ENCODE measurements at regions not wholly inside any gene's neighbourhood (a gene's known extent, or its start where the extent isn't known, plus 50 kb on each side); places are given as distances from the start of the nearest gene placed in this dataset.

- DNase-seq: no peak
- Histone ChIP-seq H3K36me3 (ENCODE audit: control insufficient read depth in 4 of 4, insufficient read depth in 4 of 4, low read length in 4 of 4) (no peaks in the 10 kb centered on the region), H3K4me1 (ENCODE audit: control insufficient read depth in 5 of 5, insufficient read depth in 5 of 5, low read length in 5 of 5) (peaks cover 0 to 6% (median 0%) of the 10 kb centered on the region in 5 donors), H3K4me3 (no peak overlapping the region), H3K27me3 (ENCODE audit: control insufficient read depth in 3 of 3, insufficient read depth in 3 of 3, low read length in 2 of 3) (no peaks in the 10 kb centered on the region), H3K9ac (ENCODE audit: insufficient read depth in 1 of 2, low read length in 2 of 2) (no peak overlapping the region), H3K27ac (ENCODE audit: low read depth in 1 of 2, low read length in 1 of 2) (no peak overlapping the region), H3K9me3 (ENCODE audit: control insufficient read depth in 4 of 4, insufficient read depth in 3 of 4, low read length in 3 of 4) (no peaks in the 10 kb centered on the region)
- no peak for ATAC-seq (ENCODE audit: insufficient read depth, low FRiP score)
- 88% methylated on average over 8 of the region's 8 CpGs for WGBS, 2 donors
- TF ChIP-seq CTCF (IDR thresholded peaks at IDR 0.05; ENCODE audit: control extremely low read depth, extremely low read depth): no peak
Observed at GRCh38 chr10:124181656-124182055, 88.3 kb upstream of the CHST15 start.

GRCh38 chr10:124180947-124181549 is 87.7 kb upstream of the CHST15 start:
- no peak overlapping the region for H3K4me3 ChIP-seq
- TF ChIP-seq CTCF (IDR thresholded peaks at IDR 0.05; ENCODE audit: control extremely low read depth, extremely low read depth): no peak
- WGBS, 2 donors: 95 to 97% methylated on average over 10 of the region's 10 CpGs
- peaks cover 0 to 6% (median 0%) of the 10 kb centered on the region in 5 donors for H3K4me1 ChIP-seq (ENCODE audit: control insufficient read depth in 5 of 5, insufficient read depth in 5 of 5, low read length in 5 of 5)
- ATAC-seq (ENCODE audit: insufficient read depth, low FRiP score) (no peak), DNase-seq (no peak)
- no peaks in the 10 kb centered on the region for H3K27me3 ChIP-seq (ENCODE audit: control insufficient read depth in 3 of 3, insufficient read depth in 3 of 3, low read length in 2 of 3)
- no peaks in the 10 kb centered on the region for H3K9me3 ChIP-seq (ENCODE audit: control insufficient read depth in 4 of 4, insufficient read depth in 3 of 4, low read length in 3 of 4)
- no peak overlapping the region for H3K27ac ChIP-seq (ENCODE audit: low read depth in 1 of 2, low read length in 1 of 2)
- no peak overlapping the region for H3K9ac ChIP-seq (ENCODE audit: insufficient read depth in 1 of 2, low read length in 2 of 2)
- no peaks in the 10 kb centered on the region for H3K36me3 ChIP-seq (ENCODE audit: control insufficient read depth in 4 of 4, insufficient read depth in 4 of 4, low read length in 4 of 4)

DNA sequence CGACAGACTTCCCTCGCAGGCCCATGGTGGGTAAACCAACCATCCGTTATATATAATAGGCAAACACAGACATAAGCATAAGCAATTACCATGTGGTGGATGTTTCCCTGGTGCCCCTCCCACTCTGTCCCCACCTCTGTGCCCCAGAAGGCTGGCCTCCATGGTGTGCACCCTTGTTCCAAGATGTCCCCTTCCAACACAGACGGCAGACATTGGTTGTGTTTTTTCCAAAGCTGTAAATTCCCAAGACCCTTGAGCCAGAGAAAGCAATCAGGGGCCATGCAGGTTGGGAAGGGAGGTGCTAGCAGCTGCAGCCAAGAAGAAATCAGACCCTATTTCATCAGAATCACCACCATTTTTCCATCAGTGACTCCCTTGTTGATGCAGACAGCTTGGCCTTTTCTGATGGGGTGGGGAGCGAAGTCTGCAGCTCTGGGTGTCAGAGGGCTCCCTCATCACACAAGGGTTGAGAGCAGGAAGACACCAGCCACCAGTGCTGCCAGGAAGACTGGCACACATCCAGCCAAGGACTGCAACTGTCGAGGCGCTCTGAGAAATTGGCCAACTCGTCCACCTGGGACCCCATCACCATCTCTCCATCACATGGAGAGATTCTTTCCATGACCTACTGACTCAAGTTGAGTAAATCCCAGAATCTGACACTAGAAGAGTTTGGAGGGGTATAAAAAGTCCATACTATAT is 86.8 kb upstream of the CHST15 start:
- no peak overlapping the region for H3K9ac ChIP-seq (ENCODE audit: insufficient read depth in 1 of 2, low read length in 2 of 2)
- no peaks in the 10 kb centered on the region for H3K27me3 ChIP-seq (ENCODE audit: control insufficient read depth in 3 of 3, insufficient read depth in 3 of 3, low read length in 2 of 3)
- WGBS, 2 donors: 75 to 84% methylated on average over 8 of the region's 8 CpGs
- DNase-seq (no peak), ATAC-seq (ENCODE audit: insufficient read depth, low FRiP score) (no peak)
- no peak overlapping the region for H3K27ac ChIP-seq (ENCODE audit: low read depth in 1 of 2, low read length in 1 of 2)
- H3K4me1 ChIP-seq (ENCODE audit: control insufficient read depth in 5 of 5, insufficient read depth in 5 of 5, low read length in 5 of 5): no peaks in the 10 kb centered on the region
- no peak overlapping the region for H3K4me3 ChIP-seq
- no peaks in the 10 kb centered on the region for H3K9me3 ChIP-seq (ENCODE audit: control insufficient read depth in 4 of 4, insufficient read depth in 3 of 4, low read length in 3 of 4)
- H3K36me3 ChIP-seq (ENCODE audit: control insufficient read depth in 4 of 4, insufficient read depth in 4 of 4, low read length in 4 of 4): no peaks in the 10 kb centered on the region
- no peak for TF ChIP-seq CTCF (IDR thresholded peaks at IDR 0.05; ENCODE audit: control extremely low read depth, extremely low read depth)

Data from lung (tissue), 11 donors.